GM21515 (cell line): ENCODE measurements at regions not wholly inside any gene's neighbourhood (a gene's known extent, or its start where the extent isn't known, plus 50 kb on each side); places are given as distances from the start of the nearest gene placed in this dataset.
"Not testable (repeated sequence)": the region's sequence is repeated elsewhere in the genome, so short reads cannot be mapped to it uniquely, and the experiment has no call there.

Experiments used
- ATAC-seq: cut with Tn5 transposase; IDR thresholded peaks from one replicate; pipeline ENCODE4 v1.9.1; 2021; ENCODE audit not compliant: unreplicated experiment

- no peak for ATAC-seq
Observed at GRCh38 chr16:65828296-65828695, 538.2 kb upstream of the CDH5 start.

- no peak for ATAC-seq
Observed at GRCh38 chr16:65827231-65827630, 539.3 kb upstream of the CDH5 start.

- no peak for ATAC-seq
Observed at GRCh38 chr16:65825191-65825856, 541.2 kb upstream of the CDH5 start.

GRCh38 chr16:65822148-65822547 is 544.3 kb upstream of the CDH5 start:
- no peak for ATAC-seq

GRCh38 chr16:65819136-65819898 is 547.2 kb upstream of the CDH5 start:
- ATAC-seq = no peak

GRCh38 chr16:65817799-65818198 is 548.7 kb upstream of the CDH5 start:
- ATAC-seq = no peak

GRCh38 chr16:65817066-65817465 is 549.4 kb upstream of the CDH5 start:
- no peak for ATAC-seq

- ATAC-seq = no peak
Observed at GRCh38 chr16:65816556-65816955, 549.9 kb upstream of the CDH5 start.

- no peak for ATAC-seq
Observed at GRCh38 chr16:65815707-65816106, 550.8 kb upstream of the CDH5 start.

- ATAC-seq = not testable (repeated sequence)
Observed at GRCh38 chr16:65813879-65814278, 552.6 kb upstream of the CDH5 start.

GRCh38 chr16:65809627-65810026 is 556.9 kb upstream of the CDH5 start:
- no peak for ATAC-seq

- ATAC-seq = no peak
Observed at GRCh38 chr16:65808790-65809189, 557.7 kb upstream of the CDH5 start.

- ATAC-seq = no peak
Observed at GRCh38 chr16:65807858-65808257, 558.6 kb upstream of the CDH5 start.

GRCh38 chr16:65805704-65806103 is 560.8 kb upstream of the CDH5 start:
- ATAC-seq = not testable (repeated sequence)

- no peak for ATAC-seq
Observed at GRCh38 chr16:65796481-65796880, 570.0 kb upstream of the CDH5 start.

- ATAC-seq = no peak
Observed at GRCh38 chr16:65794973-65795372, 571.5 kb upstream of the CDH5 start.

GRCh38 chr16:65793781-65794180 is 572.7 kb upstream of the CDH5 start:
- ATAC-seq = no peak

- ATAC-seq = no peak
Observed at GRCh38 chr16:65790768-65791167, 575.7 kb upstream of the CDH5 start.

- ATAC-seq = no peak
Observed at GRCh38 chr16:65789161-65789945, 577.1 kb upstream of the CDH5 start.

GRCh38 chr16:65788434-65789140 is 577.9 kb upstream of the CDH5 start:
- no peak for ATAC-seq

- ATAC-seq = no peak
Observed at GRCh38 chr16:65787921-65788320, 578.6 kb upstream of the CDH5 start.
